ENCODE measurements at regions not wholly inside any gene's neighbourhood (a gene's known extent, or its start where the extent isn't known, plus 50 kb on each side); places are given as distances from the start of the nearest gene placed in this dataset.

DNA sequence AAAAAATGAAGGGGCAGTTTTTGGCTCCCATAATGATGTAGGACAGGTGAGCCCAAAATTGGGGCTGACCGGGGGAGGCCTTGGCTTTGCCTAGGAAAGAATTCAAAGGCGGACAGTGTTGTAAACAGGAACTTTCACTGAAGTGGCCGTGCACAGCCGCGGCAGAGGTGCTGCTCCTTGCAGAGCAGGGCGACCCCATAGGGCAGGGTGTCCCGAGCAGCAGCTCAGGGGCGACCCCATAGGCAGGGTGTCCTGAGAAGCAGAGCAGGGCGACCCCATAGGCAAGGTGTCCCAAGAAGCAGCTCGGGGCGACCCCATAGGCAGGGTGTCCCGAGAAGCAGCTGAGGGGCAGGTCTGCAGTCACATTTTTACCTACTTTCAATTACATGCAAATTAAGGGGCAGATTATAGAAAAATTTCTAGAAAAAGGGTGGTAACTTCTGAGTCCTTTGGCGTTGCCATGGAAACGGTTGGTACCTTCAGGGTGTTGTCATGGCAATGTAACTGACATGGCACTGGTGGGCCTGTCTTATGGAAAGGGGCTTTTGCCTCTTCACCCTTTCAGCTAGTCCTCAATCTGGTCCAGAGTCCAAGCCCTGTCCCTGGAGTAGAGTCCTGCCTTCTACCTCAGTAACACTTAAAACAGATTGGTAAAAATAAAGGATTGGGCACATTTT is 134.5 kb downstream of the FBXO15 start:
- TF ChIP-seq, protein P1, sequence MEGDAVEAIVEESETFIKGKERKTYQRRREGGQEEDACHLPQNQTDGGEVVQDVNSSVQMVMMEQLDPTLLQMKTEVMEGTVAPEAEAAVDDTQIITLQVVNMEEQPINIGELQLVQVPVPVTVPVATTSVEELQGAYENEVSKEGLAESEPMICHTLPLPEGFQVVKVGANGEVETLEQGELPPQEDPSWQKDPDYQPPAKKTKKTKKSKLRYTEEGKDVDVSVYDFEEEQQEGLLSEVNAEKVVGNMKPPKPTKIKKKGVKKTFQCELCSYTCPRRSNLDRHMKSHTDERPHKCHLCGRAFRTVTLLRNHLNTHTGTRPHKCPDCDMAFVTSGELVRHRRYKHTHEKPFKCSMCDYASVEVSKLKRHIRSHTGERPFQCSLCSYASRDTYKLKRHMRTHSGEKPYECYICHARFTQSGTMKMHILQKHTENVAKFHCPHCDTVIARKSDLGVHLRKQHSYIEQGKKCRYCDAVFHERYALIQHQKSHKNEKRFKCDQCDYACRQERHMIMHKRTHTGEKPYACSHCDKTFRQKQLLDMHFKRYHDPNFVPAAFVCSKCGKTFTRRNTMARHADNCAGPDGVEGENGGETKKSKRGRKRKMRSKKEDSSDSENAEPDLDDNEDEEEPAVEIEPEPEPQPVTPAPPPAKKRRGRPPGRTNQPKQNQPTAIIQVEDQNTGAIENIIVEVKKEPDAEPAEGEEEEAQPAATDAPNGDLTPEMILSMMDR (IDR thresholded peaks at IDR 0.05), result no peak
- TF ChIP-seq POLR2A (IDR thresholded peaks at IDR 0.05; ENCODE audit: low read depth) (no peak), POLR2AphosphoS5 (IDR thresholded peaks at IDR 0.05) (no peak)
